PC-3 (cell line): ENCODE measurements at regions not wholly inside any gene's neighbourhood (a gene's known extent, or its start where the extent isn't known, plus 50 kb on each side); places are given as distances from the start of the nearest gene placed in this dataset.

Experiments used
- ATAC-seq: fragments of 200-7000 bp; cut with Tn5 transposase; 2 replicates; pipeline ENCODE4 v1.9.1; 2020; ENCODE audit warnings: mild to moderate bottlenecking, moderate library complexity
- BruUV-seq: library from RNA; stranded (reverse); fragments of 400-500 nt; replicated peaks from 2 replicates; lab custom pipeline; 2021; lab: Mats Ljungman, UMichigan
- CTCF ChIA-PET: fragments of 300-600 bp; sonication (Branson Sonifier 250); formaldehyde crosslinking; loops from one replicate; lab custom pipeline; 2022; ENCODE audit warnings: antibody characterized with exemption; lab: Charles Lee
- POLR2A ChIA-PET: fragments of 300-600 bp; sonication (Branson Sonifier 250); formaldehyde crosslinking; loops from one replicate; lab custom pipeline; 2022; ENCODE audit warnings: antibody characterized with exemption; ENCODE audit not compliant: unreplicated experiment; lab: Charles Lee
- DNase-seq: peaks from one replicate; pipeline ENCODE4 v3.0.0-alpha.2; 2015
- H2AFZ ChIP-seq: fragments of 300-600 bp; sonication (generic); 2 replicates; pipeline ENCODE4 v1.6.0; 2016; ENCODE audit warnings: antibody characterized with exemption, low read length
- H3F3A ChIP-seq: fragments of 300-600 bp; sonication (generic); one replicate; pipeline ENCODE4 v1.6.0; 2017; ENCODE audit warnings: antibody characterized with exemption, low read length, control low read depth, mild to moderate bottlenecking; ENCODE audit not compliant: unreplicated experiment
- H3K27ac ChIP-seq: fragments of 300-600 bp; sonication (generic); 2 replicates; pipeline ENCODE4 v1.5.1; 2016; ENCODE audit warnings: mild to moderate bottlenecking, low read length
- H3K27me3 ChIP-seq: fragments of 300-600 bp; sonication (generic); 2 replicates; pipeline ENCODE4 v1.6.1; 2016; ENCODE audit warnings: low read length, mixed read lengths
- H3K36me3 ChIP-seq: fragments of 300-600 bp; sonication (generic); 2 replicates; pipeline ENCODE4 v1.6.1; 2016; ENCODE audit warnings: low read depth, mixed run types, low read length, mixed read lengths
- H3K4me1 ChIP-seq: fragments of 300-600 bp; sonication (generic); 2 replicates; pipeline ENCODE4 v1.5.1; 2016; ENCODE audit warnings: low read length; ENCODE audit not compliant: insufficient read depth
- H3K4me2 ChIP-seq: fragments of 300-600 bp; sonication (generic); 2 replicates; pipeline ENCODE4 v1.6.0; 2016; ENCODE audit warnings: low read length
- H3K4me3 ChIP-seq: fragments of 300-600 bp; sonication (generic); 2 replicates; pipeline ENCODE4 v1.5.1; 2016; ENCODE audit warnings: mild to moderate bottlenecking, low read length, mixed read lengths
- H3K79me2 ChIP-seq: fragments of 300-600 bp; sonication (generic); 2 replicates; pipeline ENCODE4 v1.6.1; 2017; ENCODE audit warnings: low read length, mixed read lengths
- H3K9ac ChIP-seq: fragments of 300-600 bp; sonication (generic); 2 replicates; pipeline ENCODE4 v1.6.0; 2016; ENCODE audit warnings: mild to moderate bottlenecking, low read length
- H3K9me2 ChIP-seq: fragments of 300-600 bp; sonication (generic); replicated peaks from 2 replicates; pipeline ENCODE4 v1.6.1; 2016; ENCODE audit warnings: mixed run types, low read length, mixed read lengths
- H3K9me3 ChIP-seq: fragments of 300-600 bp; sonication (generic); 2 replicates; pipeline ENCODE4 v1.6.1; 2016; ENCODE audit warnings: low read length, mixed read lengths
- H4K20me1 ChIP-seq: fragments of 300-600 bp; sonication (generic); 2 replicates; pipeline ENCODE4 v1.6.1; 2016; ENCODE audit warnings: low read length, mixed read lengths
- EZH2 ChIP-seq: fragments of 300-600 bp; sonication (generic); IDR thresholded peaks from one replicate; pipeline ENCODE4 v1.6.1; 2017; ENCODE audit warnings: antibody characterized with exemption, mild to moderate bottlenecking, low read length; ENCODE audit not compliant: unreplicated experiment
- EZH2phosphoT487 ChIP-seq: fragments of 300-600 bp; sonication (generic); IDR thresholded peaks from 2 replicates; pipeline ENCODE4 v1.6.1; 2018; ENCODE audit warnings: mild to moderate bottlenecking, antibody characterized with exemption, low read length, borderline replicate concordance
- intact Hi-C: fragments of 100-400 bp; cut with micrococcal nuclease; formaldehyde crosslinking; loops from 2 replicates; pipeline ENCODE4 v1.9.0; 2023
- TF ChIP-seq, protein P1 (sequence below): fragments of 300-600 bp; sonication (generic); conservative IDR thresholded peaks from 2 replicates; pipeline ENCODE4 v1.5.1; 2017; ENCODE audit warnings: antibody characterized with exemption, low read depth, mild to moderate bottlenecking, low read length

DNA sequence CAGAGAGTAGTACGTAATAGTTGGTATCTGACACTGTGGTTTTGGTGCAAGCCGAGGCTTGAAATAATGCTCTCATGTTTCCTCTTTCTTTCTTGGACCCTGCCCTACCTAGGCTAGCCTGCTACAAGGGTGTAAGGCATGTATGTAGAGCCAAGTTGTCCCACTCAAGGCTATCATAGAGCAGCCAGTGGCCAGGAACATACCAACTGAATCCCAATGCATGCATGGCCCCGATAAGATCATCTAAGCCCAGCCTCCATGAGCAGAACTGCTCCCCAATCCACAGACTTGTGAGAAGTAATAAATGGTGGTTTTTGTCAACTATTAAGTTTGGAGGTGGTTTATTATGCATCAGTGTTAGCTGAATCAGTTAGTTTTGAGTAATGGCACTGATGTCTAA lies 250.2 kb downstream of the SH2D4B start:
- Histone ChIP-seq H3K4me3 (no peak overlapping the region), H3K27me3 (no peaks in the 10 kb centered on the region), H2AFZ (no peak overlapping the region), H3K9me3 (no peaks in the 10 kb centered on the region), H3K36me3 (no peaks in the 10 kb centered on the region), H3K9me2 (no peaks in the 10 kb centered on the region), H3K4me2 (no peak overlapping the region), H3K27ac (no peak overlapping the region), H3K4me1 (no peaks in the 10 kb centered on the region), H4K20me1 (no peaks in the 10 kb centered on the region), H3F3A (no peaks in the 10 kb centered on the region), H3K9ac (no peak overlapping the region), H3K79me2 (no peaks in the 10 kb centered on the region)
- POLR2A ChIA-PET, result no interaction called here
- intact Hi-C loops, result no loop called here
- CTCF ChIA-PET, result no interaction called here
- ATAC-seq (no peak), DNase-seq (no peak)
- TF ChIP-seq EZH2phosphoT487 (no peak), EZH2 (no peak)
- no TSS peak for BruUV-seq

DNA sequence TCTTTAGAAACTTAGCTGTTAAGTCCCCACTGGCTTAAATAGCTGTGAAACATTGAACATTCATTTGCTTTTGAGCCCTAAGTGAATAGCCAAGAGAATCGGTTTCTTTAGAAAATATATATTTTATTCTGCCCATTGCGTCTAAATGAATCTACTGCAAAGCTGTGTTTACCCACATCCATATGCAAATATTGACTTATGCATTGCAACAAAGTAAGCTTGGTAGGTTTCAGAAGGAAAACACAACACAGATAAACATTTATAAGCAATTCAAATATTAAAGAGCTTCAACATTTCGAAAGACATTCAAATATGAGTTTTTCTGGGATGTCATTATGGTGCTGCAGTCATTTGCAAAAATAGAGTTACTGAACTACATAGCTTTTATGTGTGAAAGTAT lies 257.3 kb downstream of the SH2D4B start:
- no TSS peak for BruUV-seq
- no peak overlapping the region for H3K9ac ChIP-seq
- H4K20me1 ChIP-seq, result no peaks in the 10 kb centered on the region
- intact Hi-C loops, result no loop called here
- no peak overlapping the region for H2AFZ ChIP-seq
- no peak overlapping the region for H3K4me2 ChIP-seq
- DNase-seq, result no peak
- no peaks in the 10 kb centered on the region for H3F3A ChIP-seq
- H3K79me2 ChIP-seq, result no peaks in the 10 kb centered on the region
- TF ChIP-seq EZH2 (no peak), EZH2phosphoT487 (no peak)
- TF ChIP-seq, protein P1, sequence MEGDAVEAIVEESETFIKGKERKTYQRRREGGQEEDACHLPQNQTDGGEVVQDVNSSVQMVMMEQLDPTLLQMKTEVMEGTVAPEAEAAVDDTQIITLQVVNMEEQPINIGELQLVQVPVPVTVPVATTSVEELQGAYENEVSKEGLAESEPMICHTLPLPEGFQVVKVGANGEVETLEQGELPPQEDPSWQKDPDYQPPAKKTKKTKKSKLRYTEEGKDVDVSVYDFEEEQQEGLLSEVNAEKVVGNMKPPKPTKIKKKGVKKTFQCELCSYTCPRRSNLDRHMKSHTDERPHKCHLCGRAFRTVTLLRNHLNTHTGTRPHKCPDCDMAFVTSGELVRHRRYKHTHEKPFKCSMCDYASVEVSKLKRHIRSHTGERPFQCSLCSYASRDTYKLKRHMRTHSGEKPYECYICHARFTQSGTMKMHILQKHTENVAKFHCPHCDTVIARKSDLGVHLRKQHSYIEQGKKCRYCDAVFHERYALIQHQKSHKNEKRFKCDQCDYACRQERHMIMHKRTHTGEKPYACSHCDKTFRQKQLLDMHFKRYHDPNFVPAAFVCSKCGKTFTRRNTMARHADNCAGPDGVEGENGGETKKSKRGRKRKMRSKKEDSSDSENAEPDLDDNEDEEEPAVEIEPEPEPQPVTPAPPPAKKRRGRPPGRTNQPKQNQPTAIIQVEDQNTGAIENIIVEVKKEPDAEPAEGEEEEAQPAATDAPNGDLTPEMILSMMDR, result no peak
- H3K36me3 ChIP-seq, result no peaks in the 10 kb centered on the region
- H3K27me3 ChIP-seq, result no peaks in the 10 kb centered on the region
- no peak for ATAC-seq
- CTCF ChIA-PET, result no interaction called here
- no peak overlapping the region for H3K27ac ChIP-seq
- POLR2A ChIA-PET, result no interaction called here
- H3K9me2 ChIP-seq, result no peaks in the 10 kb centered on the region
- no peaks in the 10 kb centered on the region for H3K4me1 ChIP-seq
- no peak overlapping the region for H3K4me3 ChIP-seq
- no peaks in the 10 kb centered on the region for H3K9me3 ChIP-seq

DNA sequence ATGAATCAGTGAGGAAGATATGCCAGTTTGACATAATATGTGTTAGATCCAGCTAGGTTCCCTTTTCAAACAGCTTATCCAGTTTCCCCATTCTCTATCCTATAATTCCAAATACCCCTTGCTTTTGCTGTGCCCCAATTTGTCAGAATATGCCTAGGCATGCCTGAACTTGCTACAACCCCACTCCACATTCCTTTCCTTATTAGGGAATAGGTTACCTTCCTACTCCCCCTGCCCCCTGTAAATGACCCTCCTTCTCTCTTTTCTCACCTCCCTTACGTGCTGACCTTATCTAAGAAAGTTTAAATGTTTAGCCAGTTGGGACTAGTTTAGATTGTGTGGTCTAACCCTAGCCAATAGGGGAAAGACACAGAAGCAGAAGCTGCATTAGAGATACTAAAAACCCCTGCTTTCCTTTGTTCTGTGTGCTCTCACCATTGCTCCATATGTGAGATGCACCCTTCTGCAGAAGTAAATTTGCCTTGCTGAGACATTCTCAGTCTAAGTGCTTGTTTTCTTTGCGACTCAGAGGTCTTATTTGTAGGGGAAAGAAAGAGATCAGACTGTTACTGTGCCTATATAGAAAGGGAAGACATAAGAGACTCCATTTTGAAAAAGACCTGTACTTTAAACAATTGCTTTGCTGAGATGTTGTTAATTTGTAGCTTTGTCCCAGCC lies 267.8 kb downstream of the SH2D4B start:
- H3K79me2 ChIP-seq, result no peaks in the 10 kb centered on the region
- no peaks in the 10 kb centered on the region for H3K36me3 ChIP-seq
- ATAC-seq (no peak), DNase-seq (no peak)
- H3K9me2 ChIP-seq, result no peaks in the 10 kb centered on the region
- H2AFZ ChIP-seq, result no peak overlapping the region
- H3K4me3 ChIP-seq, result no peak overlapping the region
- no peak overlapping the region for H3K4me2 ChIP-seq
- H3K4me1 ChIP-seq, result no peaks in the 10 kb centered on the region
- H3K9me3 ChIP-seq, result no peaks in the 10 kb centered on the region
- H3K27me3 ChIP-seq, result no peaks in the 10 kb centered on the region
- no TSS peak for BruUV-seq
- no peak overlapping the region for H3K9ac ChIP-seq
- intact Hi-C loops, result no loop called here
- H4K20me1 ChIP-seq, result no peaks in the 10 kb centered on the region
- no peak overlapping the region for H3K27ac ChIP-seq
- ChIA-PET POLR2A (no interaction called here), CTCF (no interaction called here)
- TF ChIP-seq EZH2 (no peak), EZH2phosphoT487 (no peak)
- TF ChIP-seq, protein P1, result no peak
- no peaks in the 10 kb centered on the region for H3F3A ChIP-seq
